Gastrocnemius medialis (tissue), 4 donors: ENCODE measurements at regions not wholly inside any gene's neighbourhood (a gene's known extent, or its start where the extent isn't known, plus 50 kb on each side); places are given as distances from the start of the nearest gene placed in this dataset.
"Not testable (repeated sequence)": the region's sequence is repeated elsewhere in the genome, so short reads cannot be mapped to it uniquely, and the experiment has no call there.

Experiments
- ATAC-seq, 2 donors: fragments of 150-250 bp; one replicate each; pipeline ENCODE4 v1.9.1; 2016
- DNase-seq, 2 donors: peaks; one replicate each; pipeline ENCODE4 v3.0.0-alpha.2; 2019
- H3K27ac ChIP-seq, 4 donors: fragments of 200-600 bp; sonication (generic); 1 replicate in 1 of 4; 2 replicates in 3 of 4; pipeline ENCODE4 v1.5.1; 2016 to 2018; ENCODE audit warnings: mild to moderate bottlenecking in 2 of 4, moderate library complexity in 1 of 4
- H3K27me3 ChIP-seq, 3 donors: fragments of 200-600 bp; sonication (generic) in 2 of 3; 1 replicate in 1 of 3; 2 replicates in 2 of 3; pipeline versions ENCODE4 v1.5.1 to v1.6.0; 2016 to 2019; ENCODE audit warnings: mild to moderate bottlenecking in 1 of 3, moderate library complexity in 1 of 3
- H3K36me3 ChIP-seq, 2 donors: fragments of 200-600 bp; sonication (generic) in 1 of 2; one replicate each; pipeline ENCODE4 v1.5.1; 2017 to 2018
- H3K4me1 ChIP-seq, 2 donors: fragments of 200-600 bp; sonication (generic) in 1 of 2; one replicate each; pipeline ENCODE4 v1.5.1; 2016 to 2017; ENCODE audit warnings: mild to moderate bottlenecking in 2 of 2
- H3K4me3 ChIP-seq, 4 donors: fragments of 200-600 bp; sonication (generic) in 3 of 4; 1 replicate in 1 of 4; 2 replicates in 3 of 4; pipeline ENCODE4 v1.5.1; 2016 to 2019; ENCODE audit warnings: mild to moderate bottlenecking in 2 of 4
- H3K9me3 ChIP-seq, 3 donors: fragments of 200-600 bp; sonication (generic) in 2 of 3; 1 replicate in 1 of 3; 2 replicates in 2 of 3; pipeline ENCODE4 v1.5.1; 2016 to 2019
- POLR2A ChIP-seq, 2 donors: fragments of 450-650 bp; IDR thresholded peaks; one replicate each; pipeline ENCODE4 v1.6.1; 2017; ENCODE audit warnings: antibody characterized with exemption in 2 of 2, mild to moderate bottlenecking in 2 of 2, moderate library complexity in 2 of 2
- in situ Hi-C, 4 donors: fragments of 200-750 bp; cut with MboI; loops; one replicate each; pipeline versions ENCODE4 v1.15.0 to v1.8.0; 2017; ENCODE audit warnings: low sequenced_read_pairs in 4 of 4
- intact Hi-C: fragments of 100-400 bp; cut with DNase I; formaldehyde crosslinking; loops from one replicate; pipeline ENCODE4 v1.15.1; 2023; ENCODE audit warnings: low total_unique reads
- TF ChIP-seq, protein P1 (sequence below), 5 experiments: fragments of 450-650 bp in 3 of 5; fragments of 200-600 bp in 2 of 5; sonication (generic) in 2 of 5; IDR thresholded peaks in 4 of 5; conservative IDR thresholded peaks in 1 of 5; 1 replicate in 4 of 5; 2 replicates in 1 of 5; pipeline ENCODE4 v1.5.1; 2016 to 2019; ENCODE audit warnings: antibody characterized with exemption in 5 of 5, mild to moderate bottlenecking in 3 of 5, moderate library complexity in 3 of 5

GRCh38 chr21:9767592-9768375, 753.6 kb upstream of the TPTE start:
- no peak for ATAC-seq
- Histone ChIP-seq H3K4me1 (no peaks in the 10 kb centered on the region), H3K4me3 (no peak overlapping the region), H3K9me3 (no peaks in the 10 kb centered on the region), H3K36me3 (no peaks in the 10 kb centered on the region), H3K27ac (no peak overlapping the region), H3K27me3 (no peaks in the 10 kb centered on the region)
- intact Hi-C loops (no loop called here), in situ Hi-C loops (no loop called here)
- DNase-seq: no peak
- TF ChIP-seq, protein P1, sequence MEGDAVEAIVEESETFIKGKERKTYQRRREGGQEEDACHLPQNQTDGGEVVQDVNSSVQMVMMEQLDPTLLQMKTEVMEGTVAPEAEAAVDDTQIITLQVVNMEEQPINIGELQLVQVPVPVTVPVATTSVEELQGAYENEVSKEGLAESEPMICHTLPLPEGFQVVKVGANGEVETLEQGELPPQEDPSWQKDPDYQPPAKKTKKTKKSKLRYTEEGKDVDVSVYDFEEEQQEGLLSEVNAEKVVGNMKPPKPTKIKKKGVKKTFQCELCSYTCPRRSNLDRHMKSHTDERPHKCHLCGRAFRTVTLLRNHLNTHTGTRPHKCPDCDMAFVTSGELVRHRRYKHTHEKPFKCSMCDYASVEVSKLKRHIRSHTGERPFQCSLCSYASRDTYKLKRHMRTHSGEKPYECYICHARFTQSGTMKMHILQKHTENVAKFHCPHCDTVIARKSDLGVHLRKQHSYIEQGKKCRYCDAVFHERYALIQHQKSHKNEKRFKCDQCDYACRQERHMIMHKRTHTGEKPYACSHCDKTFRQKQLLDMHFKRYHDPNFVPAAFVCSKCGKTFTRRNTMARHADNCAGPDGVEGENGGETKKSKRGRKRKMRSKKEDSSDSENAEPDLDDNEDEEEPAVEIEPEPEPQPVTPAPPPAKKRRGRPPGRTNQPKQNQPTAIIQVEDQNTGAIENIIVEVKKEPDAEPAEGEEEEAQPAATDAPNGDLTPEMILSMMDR (IDR thresholded peaks at IDR 0.05 in 4 of 5, conservative IDR thresholded peaks at IDR 0.05 in 1 of 5): no peak
- no peak for TF ChIP-seq POLR2A (IDR thresholded peaks at IDR 0.05)

DNA sequence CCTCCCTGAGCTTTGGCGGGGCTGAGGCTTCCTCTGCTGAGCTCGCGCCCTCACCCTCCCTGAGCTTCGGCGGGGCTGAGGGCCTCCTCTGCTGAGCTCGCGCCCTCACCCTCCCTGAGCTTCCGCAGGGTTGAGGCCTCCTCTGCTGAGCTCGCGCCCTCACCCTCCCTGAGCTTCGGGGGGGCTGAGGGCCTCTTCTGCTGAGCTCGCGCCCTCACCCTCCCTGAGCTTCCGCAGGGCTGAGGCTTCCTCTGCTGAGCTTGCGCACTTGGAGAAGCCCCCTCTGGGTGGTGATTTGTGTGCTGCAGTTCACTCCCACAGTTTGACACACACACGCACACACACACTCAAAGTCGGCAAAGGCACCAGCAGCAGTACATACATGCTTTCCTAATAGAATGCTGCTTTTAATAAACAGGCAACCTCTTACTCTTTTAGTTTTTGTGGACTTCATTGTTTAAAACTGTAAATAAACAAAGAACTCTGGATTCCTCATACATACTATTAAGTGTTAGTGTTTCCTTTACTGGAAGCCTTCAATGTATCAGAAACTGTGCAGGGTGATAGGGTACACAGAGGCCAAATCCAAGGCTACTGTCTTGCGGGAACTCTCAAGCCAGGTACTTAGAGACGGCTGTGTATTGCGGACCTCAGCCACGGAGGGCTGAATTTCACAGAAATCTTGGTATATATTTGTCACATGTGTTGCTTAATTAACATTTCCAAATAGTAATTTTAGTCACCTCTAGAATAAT, 752.8 kb upstream of the TPTE start:
- in situ Hi-C loops, intact Hi-C loops, H3K4me3 ChIP-seq, H3K27ac ChIP-seq, H3K9me3 ChIP-seq, ATAC-seq, H3K36me3 ChIP-seq, DNase-seq, H3K27me3 ChIP-seq, H3K4me1 ChIP-seq: not testable (repeated sequence)

DNA sequence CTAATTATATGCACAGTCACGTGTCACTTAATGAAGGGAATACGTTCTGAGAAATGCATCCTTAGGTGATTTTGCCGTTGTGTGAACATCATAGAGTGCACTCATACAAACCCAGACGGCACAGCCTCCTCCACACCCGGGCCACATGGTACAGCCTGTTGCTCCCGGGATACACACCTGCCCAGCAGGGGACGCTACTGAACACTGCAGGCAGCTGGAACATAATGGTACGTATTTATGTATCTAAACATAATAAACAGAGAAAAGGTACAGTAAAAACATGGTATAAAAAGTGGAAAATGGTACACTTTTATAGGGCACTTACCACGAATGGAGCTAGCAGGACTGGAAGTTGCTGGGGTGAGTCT, 752.3 kb upstream of the TPTE start:
- ATAC-seq, H3K27ac ChIP-seq, intact Hi-C loops, H3K27me3 ChIP-seq, DNase-seq, H3K9me3 ChIP-seq, in situ Hi-C loops, H3K4me3 ChIP-seq, H3K36me3 ChIP-seq, H3K4me1 ChIP-seq: not testable (repeated sequence)

DNA sequence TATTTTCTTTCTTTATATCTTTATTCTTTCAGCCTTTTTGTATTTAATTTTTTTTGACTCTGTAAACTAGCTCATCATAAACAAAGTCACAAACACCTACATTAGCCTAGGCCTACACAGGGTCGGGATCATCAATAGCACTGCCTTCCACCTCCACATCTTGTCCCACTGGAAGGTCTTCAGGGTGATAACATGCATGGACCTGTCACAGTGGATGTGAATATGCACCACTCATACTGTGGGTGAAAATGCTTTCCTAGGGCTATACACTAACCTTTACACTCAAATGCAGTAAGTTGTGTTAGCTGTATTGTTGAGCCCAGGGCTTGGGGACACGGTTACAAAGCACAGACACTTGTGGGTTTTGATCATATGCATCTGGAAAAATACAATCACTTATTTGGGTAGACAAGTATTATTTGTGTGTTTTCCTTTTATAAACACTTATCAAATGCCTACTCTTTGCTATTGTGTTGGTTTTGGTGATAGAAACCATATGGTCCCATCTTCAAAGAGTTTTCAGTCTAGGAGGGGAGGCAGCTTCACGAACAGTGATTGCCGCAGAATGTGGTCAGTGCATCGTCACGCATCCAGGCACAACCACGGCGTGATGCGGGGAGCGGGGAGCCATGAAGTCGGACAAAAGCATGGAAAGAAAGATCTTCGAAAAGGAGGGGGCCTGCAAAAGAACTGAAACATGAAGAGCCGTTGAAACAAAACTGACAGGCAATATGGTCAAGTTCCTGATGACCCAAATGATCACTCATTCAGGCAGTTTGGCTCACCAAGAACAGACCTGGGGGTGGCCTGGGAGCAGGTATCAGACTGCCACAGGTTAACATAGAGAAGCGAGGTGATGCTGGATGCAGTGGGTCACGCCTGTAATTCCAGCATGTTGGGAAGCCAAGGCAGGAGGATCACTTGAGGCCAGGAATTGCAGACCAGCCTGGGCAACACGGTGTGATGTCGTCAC, 751.4 kb upstream of the TPTE start:
- ATAC-seq, H3K4me3 ChIP-seq, H3K27ac ChIP-seq, H3K27me3 ChIP-seq, in situ Hi-C loops, DNase-seq, H3K4me1 ChIP-seq, intact Hi-C loops, H3K36me3 ChIP-seq, H3K9me3 ChIP-seq: not testable (repeated sequence)

GRCh38 chr21:9771466-9772347, 749.7 kb upstream of the TPTE start:
- H3K27ac ChIP-seq, ATAC-seq, intact Hi-C loops, H3K9me3 ChIP-seq, in situ Hi-C loops, DNase-seq, H3K4me3 ChIP-seq, H3K27me3 ChIP-seq, H3K4me1 ChIP-seq, H3K36me3 ChIP-seq: not testable (repeated sequence)

DNA sequence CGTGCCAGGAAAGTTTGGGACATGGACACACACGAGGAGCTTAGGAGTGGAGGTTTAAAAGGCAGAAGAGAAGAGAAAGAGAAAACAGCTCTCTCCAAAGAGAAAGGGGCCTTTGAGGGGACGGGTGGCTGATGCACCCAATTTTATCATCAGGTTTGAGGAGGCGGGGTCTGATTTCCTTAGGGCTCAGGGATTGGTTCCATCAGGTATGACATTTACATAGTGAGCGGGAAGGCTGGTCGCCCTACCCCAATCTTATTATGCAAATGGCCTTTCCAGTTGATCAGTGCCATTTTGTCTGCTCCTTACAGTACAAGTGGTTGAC, 749.1 kb upstream of the TPTE start:
- H3K4me3 ChIP-seq: no peak overlapping the region
- TF ChIP-seq, protein P1 (IDR thresholded peaks at IDR 0.05 in 4 of 5, conservative IDR thresholded peaks at IDR 0.05 in 1 of 5): no peak
- no peak for TF ChIP-seq POLR2A (IDR thresholded peaks at IDR 0.05)
- ATAC-seq (no peak), DNase-seq (no peak)
- H3K27ac ChIP-seq: no peak overlapping the region
- H3K4me1 ChIP-seq: no peaks in the 10 kb centered on the region
- peaks cover 0 to 3% (median 0%) of the 10 kb centered on the region in 3 donors for H3K9me3 ChIP-seq
- no peaks in the 10 kb centered on the region for H3K27me3 ChIP-seq
- H3K36me3 ChIP-seq: no peaks in the 10 kb centered on the region
- intact Hi-C loops: no loop called here
- in situ Hi-C loops: no loop called here

GRCh38 chr21:9772877-9773420, 748.4 kb upstream of the TPTE start:
- H3K27me3 ChIP-seq, H3K27ac ChIP-seq, H3K36me3 ChIP-seq, DNase-seq, H3K4me3 ChIP-seq, ATAC-seq, in situ Hi-C loops, H3K4me1 ChIP-seq, H3K9me3 ChIP-seq, intact Hi-C loops: not testable (repeated sequence)
